Erythroblast (primary cell): ENCODE measurements at regions not wholly inside any gene's neighbourhood (a gene's known extent, or its start where the extent isn't known, plus 50 kb on each side); places are given as distances from the start of the nearest gene placed in this dataset.
"Not testable (repeated sequence)": the region's sequence is repeated elsewhere in the genome, so short reads cannot be mapped to it uniquely, and the experiment has no call there.

ENCODE experiments used
- GATA1 ChIP-seq: IDR thresholded peaks from 2 replicates; pipeline ENCODE4 v1.6.1; 2011; ENCODE audit warnings: low read depth, mild to moderate bottlenecking, control low read depth, low read length, moderate library complexity
- POLR2A ChIP-seq: IDR thresholded peaks from 2 replicates; pipeline ENCODE4 v1.6.1; 2011; ENCODE audit warnings: mild to moderate bottlenecking, low read length

DNA sequence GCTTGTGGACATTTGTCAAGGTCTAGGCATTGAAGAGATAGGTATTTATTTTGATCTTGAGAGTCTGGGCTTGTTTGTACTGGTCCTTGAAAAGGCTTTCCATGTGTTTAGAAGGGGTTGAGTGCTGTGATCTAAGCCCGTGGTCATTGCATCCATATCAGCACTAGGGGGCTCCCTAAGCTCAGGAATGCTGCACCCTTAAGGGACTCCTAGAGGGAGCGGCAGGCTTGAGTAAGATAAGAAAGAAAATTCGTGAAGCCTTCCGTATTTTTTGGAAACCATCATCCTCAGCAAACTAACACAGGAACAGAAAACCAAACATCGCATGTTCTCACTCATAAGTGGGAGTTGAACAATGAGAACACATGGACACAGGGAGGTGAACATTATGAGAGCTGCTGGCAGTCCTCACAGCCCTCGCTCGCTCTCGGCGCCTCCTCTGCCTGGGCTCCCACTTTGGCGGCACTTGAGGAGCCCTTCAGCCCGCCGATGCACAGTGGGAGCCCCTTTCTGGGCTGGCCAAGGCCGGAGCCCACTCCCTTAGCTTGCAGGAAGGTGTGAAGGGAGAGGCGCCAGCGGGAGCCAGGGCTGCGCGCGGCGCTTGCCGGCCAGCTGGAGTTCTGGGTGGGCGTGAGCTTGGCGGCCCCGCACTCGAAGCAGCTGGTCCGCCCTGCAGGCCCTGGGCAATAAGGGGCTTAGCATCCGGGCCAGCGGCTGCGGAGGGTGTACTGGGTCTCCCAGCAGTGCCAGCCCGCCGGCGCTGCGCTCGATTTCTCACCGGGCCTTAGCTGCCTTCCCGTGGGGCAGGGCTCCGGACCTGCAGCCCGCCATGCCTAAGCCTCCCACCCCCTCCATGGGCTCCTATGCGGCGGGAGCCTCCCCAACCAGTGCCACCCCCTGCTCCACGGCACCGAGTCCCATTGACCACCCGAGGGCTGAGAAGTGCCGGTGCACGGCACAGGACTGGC lies 201.2 kb upstream of the PCDH18 start:
- TF ChIP-seq POLR2A, GATA1: not testable (repeated sequence)
